CD4-positive, CD25-positive, alpha-beta regulatory T cell (primary cell): ENCODE measurements at regions not wholly inside any gene's neighbourhood (a gene's known extent, or its start where the extent isn't known, plus 50 kb on each side); places are given as distances from the start of the nearest gene placed in this dataset.

Source experiments
- ATAC-seq, 2 donors: fragments of 150-1000 bp; cut with Tn5 transposase; one replicate each; pipeline ENCODE4 v1.10.0; 2021; ENCODE audit warnings: low read depth in 2 of 2, moderate number of reproducible peaks in 2 of 2, moderate library complexity in 1 of 2
- DNase-seq, 3 donors: peaks; one replicate each; pipeline versions ENCODE4 v3.0.0 to v3.0.0-alpha.2; 2012 to 2022; ENCODE audit warnings: mixed read lengths in 1 of 3
- H3K27ac ChIP-seq: one replicate; pipeline ENCODE4 v1.7.0; 2013; ENCODE audit warnings: mild to moderate bottlenecking, low read length; ENCODE audit not compliant: insufficient read depth, poor library complexity, severe bottlenecking
- H3K27me3 ChIP-seq: one replicate; pipeline ENCODE4 v1.7.0; 2013; ENCODE audit warnings: low read length; ENCODE audit not compliant: control insufficient read depth, insufficient read depth
- H3K36me3 ChIP-seq: one replicate; pipeline ENCODE4 v1.7.0; 2013; ENCODE audit warnings: mild to moderate bottlenecking, low read length, moderate library complexity; ENCODE audit not compliant: control insufficient read depth, insufficient read depth
- H3K4me1 ChIP-seq: 2 replicates; pipeline ENCODE4 v1.7.0; 2013; ENCODE audit warnings: mild to moderate bottlenecking, low read length; ENCODE audit not compliant: insufficient read depth, control insufficient read depth, poor library complexity, severe bottlenecking
- H3K4me3 ChIP-seq: one replicate; pipeline ENCODE4 v1.7.0; 2013; ENCODE audit warnings: low read depth, mild to moderate bottlenecking, low read length, moderate library complexity
- H3K9me3 ChIP-seq, 2 experiments: 1 replicate in 1 of 2; 2 replicates in 1 of 2; pipeline ENCODE4 v1.7.0; 2013; ENCODE audit warnings: low read length in 2 of 2, mild to moderate bottlenecking in 1 of 2, moderate library complexity in 1 of 2; ENCODE audit not compliant: control insufficient read depth in 2 of 2
- H3K27ac Mint-ChIP-seq, 3 donors: one replicate each; pipeline ENCODE4 v1.8.0; 2020 to 2022; ENCODE audit warnings: mild to moderate bottlenecking in 3 of 3, mixed read lengths in 3 of 3, moderate library complexity in 2 of 3
- H3K27me3 Mint-ChIP-seq: one replicate; pipeline ENCODE4 v1.8.0; 2022; ENCODE audit warnings: mild to moderate bottlenecking, mixed read lengths
- H3K36me3 Mint-ChIP-seq: one replicate; pipeline ENCODE4 v1.8.0; 2020; ENCODE audit warnings: mixed read lengths
- H3K4me1 Mint-ChIP-seq, 4 donors: one replicate each; pipeline ENCODE4 v1.8.0; 2020 to 2022; ENCODE audit warnings: mixed read lengths in 4 of 4, mild to moderate bottlenecking in 1 of 4
- H3K4me3 Mint-ChIP-seq, 4 donors: one replicate each; pipeline ENCODE4 v1.8.0; 2020 to 2022; ENCODE audit warnings: mild to moderate bottlenecking in 4 of 4, mixed read lengths in 4 of 4, moderate library complexity in 3 of 4
- H3K9me3 Mint-ChIP-seq, 7 donors: one replicate each; pipeline ENCODE4 v1.8.0; 2020 to 2022; ENCODE audit warnings: mixed read lengths in 7 of 7, mild to moderate bottlenecking in 3 of 7, moderate library complexity in 2 of 7

DNA sequence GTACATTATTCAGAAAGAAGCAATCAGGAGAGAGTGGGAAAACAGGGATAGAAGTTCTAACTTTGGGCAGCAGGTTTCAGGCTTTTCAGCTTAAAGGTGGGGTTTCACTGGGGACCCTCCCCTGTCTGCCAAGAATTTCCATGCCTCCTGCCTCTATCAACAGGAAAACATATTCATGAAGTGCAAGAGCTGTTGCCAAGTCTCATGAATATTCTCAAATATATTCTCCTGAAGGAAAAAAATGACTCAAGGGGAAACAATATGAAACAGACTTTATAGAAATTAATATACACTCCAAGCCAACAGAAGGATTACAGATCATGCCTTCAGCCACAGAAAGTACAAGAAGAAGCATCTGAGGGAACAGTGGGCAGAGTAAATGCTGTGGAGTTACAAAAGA lies 713.3 kb upstream of the ADAMTS5 start:
- Histone ChIP-seq H3K36me3 (no peaks in the 10 kb centered on the region), H3K4me1 (no peaks in the 10 kb centered on the region), H3K27ac (no peak overlapping the region), H3K27me3 (no peaks in the 10 kb centered on the region), H3K9me3 (no peaks in the 10 kb centered on the region), H3K4me3 (no peak overlapping the region)
- H3K36me3 Mint-ChIP-seq: no peaks in the 10 kb centered on the region
- H3K9me3 Mint-ChIP-seq: peaks cover 0 to 8% (median 0%) of the 10 kb centered on the region in 7 donors
- H3K27ac Mint-ChIP-seq: no peak overlapping the region
- ATAC-seq (no peak), DNase-seq (no peak)
- H3K4me1 Mint-ChIP-seq: no peaks in the 10 kb centered on the region
- no peak overlapping the region for H3K4me3 Mint-ChIP-seq
- no peaks in the 10 kb centered on the region for H3K27me3 Mint-ChIP-seq

DNA sequence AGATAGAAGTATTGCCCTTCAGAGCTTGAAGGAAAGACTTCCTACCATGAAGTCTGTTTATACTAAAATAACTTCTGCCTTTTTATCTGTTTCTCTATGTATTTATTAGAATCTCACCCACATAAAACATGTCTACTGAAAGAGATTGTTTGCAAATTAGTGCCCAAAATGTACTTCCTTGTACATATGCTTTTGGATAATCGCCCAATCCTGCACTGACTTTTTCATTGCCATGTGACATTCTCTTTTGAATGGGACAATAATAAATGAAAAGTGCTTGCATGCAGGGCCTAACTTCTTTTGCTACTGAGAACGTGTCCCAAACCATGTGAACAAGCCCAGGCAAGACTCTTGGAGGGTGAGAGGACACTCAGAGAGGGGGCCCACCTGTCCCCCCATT lies 711.6 kb upstream of the ADAMTS5 start:
- H3K4me3 Mint-ChIP-seq: no peak overlapping the region
- no peak overlapping the region for H3K27ac Mint-ChIP-seq
- ATAC-seq (no peak), DNase-seq (no peak)
- no peaks in the 10 kb centered on the region for H3K36me3 ChIP-seq
- H3K27ac ChIP-seq: no peak overlapping the region
- H3K4me1 Mint-ChIP-seq: no peaks in the 10 kb centered on the region
- H3K4me1 ChIP-seq: no peaks in the 10 kb centered on the region
- no peaks in the 10 kb centered on the region for H3K9me3 ChIP-seq
- H3K9me3 Mint-ChIP-seq: peaks cover 0 to 8% (median 5%) of the 10 kb centered on the region in 7 donors
- H3K36me3 Mint-ChIP-seq: no peaks in the 10 kb centered on the region
- no peaks in the 10 kb centered on the region for H3K27me3 ChIP-seq
- H3K4me3 ChIP-seq: no peak overlapping the region
- H3K27me3 Mint-ChIP-seq: no peaks in the 10 kb centered on the region

DNA sequence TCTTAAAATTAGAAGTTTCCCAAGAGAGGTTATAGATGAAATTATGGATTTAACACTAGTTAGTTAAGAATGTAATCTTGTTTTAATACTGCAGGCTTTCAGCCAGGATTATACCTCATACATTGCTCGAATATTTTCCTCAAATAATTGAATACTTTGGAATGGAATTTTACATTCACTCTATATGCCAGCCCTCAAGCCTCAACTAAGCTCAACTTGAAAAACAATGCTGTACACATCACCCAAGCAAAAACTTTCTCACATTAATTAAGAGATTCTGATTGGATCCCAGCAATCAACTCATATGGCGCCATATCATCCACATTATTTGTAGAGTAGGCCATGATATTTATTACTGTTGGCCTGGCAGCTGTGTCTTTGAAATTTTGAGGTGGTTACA lies 710.7 kb upstream of the ADAMTS5 start:
- no peaks in the 10 kb centered on the region for H3K36me3 Mint-ChIP-seq
- no peaks in the 10 kb centered on the region for H3K9me3 ChIP-seq
- H3K27me3 ChIP-seq: no peaks in the 10 kb centered on the region
- DNase-seq (no peak), ATAC-seq (no peak)
- H3K27ac ChIP-seq: no peak overlapping the region
- H3K4me1 Mint-ChIP-seq: no peaks in the 10 kb centered on the region
- H3K27me3 Mint-ChIP-seq: no peaks in the 10 kb centered on the region
- H3K27ac Mint-ChIP-seq: no peak overlapping the region
- no peaks in the 10 kb centered on the region for H3K36me3 ChIP-seq
- H3K4me1 ChIP-seq: no peaks in the 10 kb centered on the region
- no peak overlapping the region for H3K4me3 Mint-ChIP-seq
- peaks cover 0 to 8% (median 5%) of the 10 kb centered on the region in 7 donors for H3K9me3 Mint-ChIP-seq
- H3K4me3 ChIP-seq: no peak overlapping the region

DNA sequence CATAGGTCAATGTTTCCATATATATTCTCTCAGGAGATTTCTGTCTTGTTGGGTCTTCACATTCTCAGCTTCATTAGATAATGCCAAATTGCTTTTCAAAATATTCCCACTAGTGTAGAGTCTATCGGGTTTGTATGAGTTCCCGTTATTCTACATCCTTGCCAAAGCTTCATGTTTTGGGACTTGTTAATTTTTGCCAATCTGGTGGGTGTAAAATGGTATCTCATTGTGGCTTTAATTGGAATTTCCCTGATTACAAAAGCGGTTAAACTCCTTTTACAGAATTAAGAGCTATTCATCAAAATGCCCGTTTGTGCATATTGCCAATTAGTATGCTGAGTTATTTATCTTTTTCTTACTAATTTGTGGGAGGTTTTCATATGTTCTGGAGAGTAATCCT lies 708.4 kb upstream of the ADAMTS5 start:
- no peak for ATAC-seq
- H3K4me3 Mint-ChIP-seq: no peak overlapping the region
- H3K9me3 Mint-ChIP-seq: peaks cover 0 to 5% (median 3%) of the 10 kb centered on the region in 7 donors
- Histone ChIP-seq H3K4me1 (no peaks in the 10 kb centered on the region), H3K9me3 (no peaks in the 10 kb centered on the region), H3K4me3 (no peak overlapping the region), H3K27ac (no peak overlapping the region), H3K36me3 (no peaks in the 10 kb centered on the region), H3K27me3 (no peaks in the 10 kb centered on the region)
- H3K36me3 Mint-ChIP-seq: no peaks in the 10 kb centered on the region
- H3K27ac Mint-ChIP-seq: no peak overlapping the region
- DNase-seq: no peak
- no peaks in the 10 kb centered on the region for H3K4me1 Mint-ChIP-seq
- no peaks in the 10 kb centered on the region for H3K27me3 Mint-ChIP-seq

DNA sequence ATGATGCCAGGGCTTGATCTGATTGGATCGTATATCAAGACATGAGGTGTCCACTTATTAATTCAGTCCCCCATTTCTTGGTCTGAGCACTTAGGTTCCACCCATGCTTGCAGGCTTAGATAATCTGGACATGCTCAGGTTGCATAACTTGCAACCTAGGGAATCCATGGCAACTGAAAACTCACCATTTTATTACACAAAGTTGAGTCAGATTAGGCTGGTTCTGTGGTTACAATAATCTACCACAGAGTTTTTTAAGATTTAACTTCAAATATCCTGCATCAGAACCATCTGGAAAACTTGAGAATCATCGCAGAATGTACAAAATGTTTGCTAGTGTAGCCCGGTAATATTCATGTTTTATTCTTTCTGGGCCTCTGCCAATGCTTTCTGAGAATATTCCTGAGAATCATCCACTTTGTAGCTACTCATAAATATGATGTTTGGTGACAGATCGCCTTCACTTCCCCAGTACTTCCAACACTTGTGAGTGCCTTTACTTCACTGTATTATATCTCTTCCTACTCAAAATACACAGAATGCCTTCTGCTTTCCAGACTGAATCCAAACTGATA lies 707.2 kb upstream of the ADAMTS5 start:
- no peaks in the 10 kb centered on the region for H3K27me3 Mint-ChIP-seq

DNA sequence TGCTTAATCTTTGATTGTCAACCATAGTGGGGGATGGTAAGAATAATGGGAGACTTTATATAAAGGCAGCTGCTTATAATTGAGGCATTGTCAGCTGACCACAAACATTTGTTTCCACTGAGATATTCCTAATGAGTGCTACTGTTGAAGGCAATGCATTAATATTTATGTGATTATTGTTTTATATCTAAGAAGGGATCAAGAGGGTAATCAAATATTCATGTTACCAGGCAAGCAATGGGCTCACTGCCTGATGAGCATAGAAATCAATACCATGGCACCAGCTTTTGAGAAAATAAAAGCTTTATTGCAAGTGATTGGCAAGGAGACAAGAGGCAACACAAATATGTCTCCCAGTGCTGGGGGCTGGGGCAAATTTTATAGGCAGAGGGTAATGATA lies 706.7 kb upstream of the ADAMTS5 start:
- no peak for ATAC-seq
- DNase-seq: no peak
- Mint-ChIP-seq H3K27me3 (no peaks in the 10 kb centered on the region), H3K4me3 (no peak overlapping the region), H3K9me3 (peaks cover 0 to 5% (median 3%) of the 10 kb centered on the region in 7 donors), H3K4me1 (no peaks in the 10 kb centered on the region), H3K36me3 (no peaks in the 10 kb centered on the region), H3K27ac (no peak overlapping the region)
- no peaks in the 10 kb centered on the region for H3K4me1 ChIP-seq
- no peaks in the 10 kb centered on the region for H3K27me3 ChIP-seq
- no peak overlapping the region for H3K27ac ChIP-seq
- no peaks in the 10 kb centered on the region for H3K36me3 ChIP-seq
- no peak overlapping the region for H3K4me3 ChIP-seq
- no peaks in the 10 kb centered on the region for H3K9me3 ChIP-seq

More for the DNA sequence above, 707.2 kb upstream of the ADAMTS5 start:
- Mint-ChIP-seq H3K4me3 (no peak overlapping the region), H3K36me3 (no peaks in the 10 kb centered on the region), H3K9me3 (peaks cover 0 to 5% (median 3%) of the 10 kb centered on the region in 7 donors), H3K4me1 (no peaks in the 10 kb centered on the region), H3K27ac (no peak overlapping the region)
- H3K9me3 ChIP-seq: no peaks in the 10 kb centered on the region
- no peaks in the 10 kb centered on the region for H3K27me3 ChIP-seq
- H3K4me3 ChIP-seq: no peak overlapping the region
- ATAC-seq (no peak), DNase-seq (no peak)
- no peaks in the 10 kb centered on the region for H3K4me1 ChIP-seq
- H3K36me3 ChIP-seq: no peaks in the 10 kb centered on the region
- H3K27ac ChIP-seq: no peak overlapping the region

DNA sequence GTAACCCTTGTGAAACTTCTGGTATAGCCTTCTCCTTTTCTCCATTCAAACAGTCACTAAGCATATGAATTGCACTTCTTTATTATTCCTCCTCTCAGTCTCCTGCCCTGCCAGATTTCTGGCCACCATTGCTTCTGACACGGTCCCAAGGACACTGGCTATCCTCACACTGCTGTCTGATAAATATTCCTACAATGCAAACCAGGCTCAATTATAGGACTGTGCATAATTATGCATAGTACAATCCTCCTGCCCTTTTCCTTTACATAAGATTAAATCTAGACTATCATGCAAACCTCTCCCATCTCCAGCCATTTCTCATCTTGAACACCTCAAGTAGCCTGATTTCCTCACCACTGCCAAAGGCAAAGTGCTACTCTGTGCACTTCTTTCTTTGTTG lies 704.3 kb upstream of the ADAMTS5 start:
- no peaks in the 10 kb centered on the region for H3K27me3 ChIP-seq
- Mint-ChIP-seq H3K4me3 (no peak overlapping the region), H3K27ac (no peak overlapping the region), H3K4me1 (no peaks in the 10 kb centered on the region), H3K36me3 (no peaks in the 10 kb centered on the region), H3K9me3 (peaks cover 0 to 7% (median 2%) of the 10 kb centered on the region in 7 donors), H3K27me3 (no peaks in the 10 kb centered on the region)
- H3K9me3 ChIP-seq: no peaks in the 10 kb centered on the region
- H3K27ac ChIP-seq: no peak overlapping the region
- H3K4me1 ChIP-seq: no peaks in the 10 kb centered on the region
- ATAC-seq (no peak), DNase-seq (no peak)
- H3K36me3 ChIP-seq: no peaks in the 10 kb centered on the region
- no peak overlapping the region for H3K4me3 ChIP-seq

DNA sequence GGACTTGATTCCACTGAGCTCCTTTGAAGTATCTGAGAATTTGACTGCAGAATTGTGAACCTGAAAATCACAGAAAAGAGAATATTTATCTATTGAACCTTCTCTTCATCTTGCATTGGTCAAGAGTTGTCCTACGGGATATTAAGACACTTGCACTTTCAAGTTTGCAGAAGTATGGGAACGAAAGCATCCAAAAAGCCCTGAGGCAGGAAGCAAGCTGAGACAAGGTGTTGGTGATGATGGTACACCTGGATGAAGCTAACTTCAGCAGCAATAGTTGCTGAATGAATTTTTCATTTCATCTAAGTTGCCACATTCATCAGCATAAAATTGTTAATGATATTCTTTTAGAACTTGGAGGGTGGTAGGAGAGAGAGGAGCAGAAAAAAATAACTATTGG lies 686.6 kb upstream of the ADAMTS5 start:
- Histone ChIP-seq H3K27me3 (no peaks in the 10 kb centered on the region), H3K36me3 (no peaks in the 10 kb centered on the region), H3K9me3 (peaks cover 0 to 2% of the 10 kb centered on the region in 2 experiments), H3K4me1 (no peaks in the 10 kb centered on the region), H3K27ac (no peak overlapping the region), H3K4me3 (no peak overlapping the region)
- Mint-ChIP-seq H3K27ac (no peak overlapping the region), H3K4me1 (no peaks in the 10 kb centered on the region), H3K4me3 (no peak overlapping the region), H3K27me3 (no peaks in the 10 kb centered on the region), H3K9me3 (peaks cover 0 to 5% (median 3%) of the 10 kb centered on the region in 7 donors), H3K36me3 (no peaks in the 10 kb centered on the region)
- no peak for ATAC-seq
- no peak for DNase-seq
